Kidney tubule cell (primary cell): ENCODE measurements at regions not wholly inside any gene's neighbourhood (a gene's known extent, or its start where the extent isn't known, plus 50 kb on each side); places are given as distances from the start of the nearest gene placed in this dataset.
"Not testable (repeated sequence)": the region's sequence is repeated elsewhere in the genome, so short reads cannot be mapped to it uniquely, and the experiment has no call there.

Experiments used
- DNase-seq: peaks from one replicate; pipeline ENCODE4 v3.0.0-alpha.2; 2018; ENCODE audit warnings: low spot score

DNA sequence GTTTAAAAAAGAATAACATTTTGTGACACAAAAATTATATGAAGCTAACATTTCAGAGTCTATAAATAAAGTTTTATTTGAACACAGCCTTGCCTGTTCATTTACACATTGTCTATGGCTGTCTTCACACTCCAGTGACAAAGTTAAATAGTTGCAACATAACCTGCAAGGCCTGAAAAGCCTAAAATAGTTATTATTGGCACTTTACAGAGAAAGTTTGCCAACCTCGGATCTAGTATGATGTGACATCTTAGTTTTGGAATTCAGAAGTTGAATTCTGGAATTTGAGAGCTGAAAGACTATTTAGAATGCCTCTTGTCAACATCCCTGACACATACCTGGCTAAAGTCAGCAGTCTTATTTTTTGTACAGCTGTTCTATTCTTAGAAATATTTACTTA is 68.3 kb downstream of the DYRK2 start:
- DNase-seq, result peak; percentile 86

DNA sequence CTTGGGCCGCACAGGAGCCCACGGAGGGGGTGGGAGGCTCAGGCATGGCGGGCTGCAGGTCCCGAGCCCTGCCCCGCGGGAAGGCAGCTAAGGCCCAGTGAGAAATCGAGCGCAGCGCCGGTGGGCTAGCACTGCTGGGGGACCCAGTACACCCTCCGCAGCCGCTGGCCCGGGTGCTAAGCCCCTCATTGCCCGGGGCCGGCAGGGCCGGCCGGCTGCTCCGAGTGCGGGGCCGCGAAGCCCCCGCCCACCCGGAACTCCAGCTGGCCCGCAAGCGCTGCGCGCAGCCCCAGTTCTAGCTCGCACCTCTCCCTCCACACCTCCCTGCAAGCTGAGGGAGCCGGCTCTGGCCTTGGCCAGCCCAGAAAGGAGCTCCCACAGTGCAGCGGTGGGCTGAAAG is 70.8 kb downstream of the DYRK2 start:
- not testable (repeated sequence) for DNase-seq

DNA sequence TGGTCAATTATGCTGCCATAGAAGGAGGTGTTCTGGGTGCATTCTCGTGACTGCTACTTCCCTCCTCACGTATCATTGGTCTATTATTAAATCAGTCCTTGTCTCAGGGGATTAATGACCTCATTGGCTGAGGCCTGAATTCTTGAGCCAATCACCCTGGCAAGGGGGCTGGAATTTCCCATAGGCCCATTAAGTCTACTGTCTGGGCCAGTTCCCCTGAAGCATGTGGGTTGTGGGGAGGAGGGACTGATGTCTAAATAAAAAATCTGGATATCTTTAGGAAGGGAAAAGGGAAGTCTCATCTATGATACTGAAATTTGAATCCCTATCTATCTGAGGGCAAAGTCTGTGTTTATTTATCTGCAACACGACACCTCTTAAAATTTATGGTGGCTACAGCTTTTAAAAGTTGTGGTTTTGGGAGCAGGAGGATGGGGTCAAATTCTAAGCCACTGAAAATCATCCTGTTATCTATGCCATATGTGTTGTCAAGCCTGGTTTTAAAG is 71.9 kb downstream of the DYRK2 start:
- DNase-seq, result peak; percentile 32

DNA sequence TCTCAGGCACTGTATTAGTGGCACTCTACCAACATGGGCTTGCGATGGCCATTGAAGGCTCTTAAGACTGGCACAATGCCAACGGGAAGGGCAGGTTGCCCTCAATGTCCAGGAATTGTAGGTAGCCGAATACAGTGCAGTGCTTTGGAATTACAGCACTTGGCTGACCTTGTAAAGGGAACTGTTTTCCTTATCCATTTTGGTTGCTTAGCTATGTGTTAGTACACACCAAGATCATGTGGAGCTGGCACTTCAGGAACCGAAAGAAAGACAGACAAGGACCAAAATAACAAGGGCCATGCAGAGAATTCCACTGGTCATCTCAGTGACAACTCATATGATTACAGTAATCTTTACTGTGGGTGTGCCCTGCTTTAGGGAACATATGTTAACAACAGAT is 72.7 kb downstream of the DYRK2 start:
- DNase-seq, result no peak

DNA sequence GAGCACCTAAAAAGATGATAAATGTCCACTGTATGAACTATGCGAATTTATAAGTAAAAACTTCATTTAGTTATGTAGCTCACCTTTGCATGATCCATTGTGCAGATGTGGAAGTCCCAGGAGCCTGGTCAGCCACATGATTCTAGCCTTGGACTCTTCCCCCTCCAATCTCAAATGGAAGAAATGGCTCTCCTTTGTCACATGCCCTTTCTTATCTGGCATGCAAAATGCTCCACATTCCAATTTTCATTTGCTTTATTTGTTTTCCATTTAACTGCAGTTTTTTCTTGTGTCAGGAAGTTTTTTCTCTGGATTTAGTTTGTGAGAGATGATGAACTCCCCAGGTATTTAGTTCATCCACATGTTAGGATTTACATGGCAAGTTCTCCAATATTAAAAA is 73.8 kb downstream of the DYRK2 start:
- no peak for DNase-seq

DNA sequence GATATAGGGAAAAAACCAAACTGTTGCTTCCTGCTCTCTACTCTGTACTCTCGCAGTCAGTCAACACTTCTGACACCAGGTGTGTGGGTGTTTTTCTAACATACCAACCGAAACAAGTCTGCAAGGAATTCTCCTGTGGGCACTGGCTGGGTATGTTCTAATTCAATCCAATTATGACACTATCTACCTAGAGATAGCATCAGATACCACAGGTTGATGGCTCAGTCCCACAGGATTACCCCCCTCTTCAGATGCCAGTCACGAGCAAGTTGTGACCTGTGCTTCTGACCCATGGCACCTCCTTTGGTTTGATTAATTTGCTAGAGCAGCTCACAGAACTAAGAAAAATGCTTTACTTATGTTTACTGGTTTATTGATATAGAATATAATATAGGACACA is 78.3 kb downstream of the DYRK2 start:
- no peak for DNase-seq

DNA sequence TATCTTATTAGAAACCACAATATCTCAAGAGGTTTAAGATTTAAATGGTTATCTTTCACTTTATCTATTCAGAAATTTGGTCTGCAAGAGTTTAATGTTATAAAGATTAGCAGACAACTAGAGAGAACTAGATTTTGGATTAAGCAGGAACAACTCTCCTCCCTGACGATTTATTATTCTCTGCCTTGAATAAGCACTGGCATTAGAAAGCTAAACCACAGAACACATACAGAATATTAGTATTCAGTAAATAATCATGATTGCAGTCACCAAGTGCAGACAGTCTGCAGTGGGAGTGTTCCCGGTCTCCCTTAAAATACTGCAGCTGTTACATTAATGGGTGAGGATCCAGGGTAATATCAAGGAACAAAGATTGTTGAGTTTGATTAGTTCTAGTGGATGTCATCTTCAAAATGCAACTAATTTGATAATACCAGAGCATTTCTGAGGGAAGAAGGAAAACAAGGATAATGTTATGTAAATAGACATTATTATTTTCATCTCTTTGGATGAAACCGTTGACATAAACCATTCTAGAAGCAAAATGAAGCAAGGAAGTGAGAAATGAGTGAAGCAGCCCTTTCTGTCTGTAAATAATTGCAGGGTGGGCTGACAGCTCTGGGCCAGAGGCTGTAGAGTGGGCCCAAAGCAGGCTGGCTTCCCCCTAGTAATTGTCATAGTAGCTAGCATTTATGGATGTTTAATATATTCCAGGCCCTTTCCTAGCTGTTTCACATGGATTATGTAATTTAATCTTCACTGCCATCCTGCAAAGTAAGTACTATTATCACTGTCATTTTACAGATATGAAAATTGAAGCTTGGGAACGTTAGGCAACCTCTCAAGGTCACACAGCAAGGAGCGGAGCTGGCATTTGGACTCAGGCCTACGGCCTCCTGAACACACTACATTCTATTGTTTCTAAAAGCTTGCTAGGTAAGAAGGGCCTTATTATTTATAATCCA is 79.4 kb downstream of the DYRK2 start:
- DNase-seq, result no peak

DNA sequence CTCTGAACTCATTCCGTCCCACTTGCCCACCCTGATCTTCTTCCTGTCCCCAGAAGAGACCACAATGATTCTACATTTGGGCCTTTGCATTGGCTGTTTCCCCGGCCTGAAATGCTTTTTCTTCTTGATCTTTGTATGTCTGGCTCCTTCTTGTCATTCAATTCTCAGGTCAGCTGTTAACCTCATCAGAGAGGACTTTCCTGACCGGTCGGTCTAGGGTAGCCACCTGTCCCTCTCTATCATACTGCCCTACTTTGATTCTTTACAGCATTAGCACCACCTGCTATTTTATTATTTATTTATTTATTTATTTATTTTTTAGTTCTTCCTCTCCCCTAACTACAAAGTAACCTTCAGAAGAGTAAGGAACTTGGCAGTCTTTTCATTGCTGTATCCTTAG is 84.3 kb downstream of the DYRK2 start:
- no peak for DNase-seq

DNA sequence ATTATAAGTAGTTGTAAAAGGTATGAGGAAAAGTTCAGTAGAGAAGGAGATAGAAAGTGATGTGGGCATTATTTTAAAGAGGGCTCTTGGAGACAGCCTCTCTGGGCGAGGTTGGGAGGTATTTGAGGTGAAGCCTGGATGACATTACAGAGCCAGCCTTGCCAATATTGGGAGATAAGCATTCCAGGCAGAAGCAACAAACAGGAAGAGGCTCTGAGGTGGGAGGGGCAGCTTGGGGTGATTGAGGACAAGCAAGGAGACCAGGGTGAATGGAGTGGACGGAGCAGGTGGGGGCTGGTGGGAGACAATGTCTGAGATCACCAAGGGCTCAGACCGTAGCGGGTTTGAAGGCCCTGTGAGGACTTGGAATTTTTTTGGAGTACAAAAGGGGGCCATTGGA is 87.3 kb downstream of the DYRK2 start:
- DNase-seq, result no peak

DNA sequence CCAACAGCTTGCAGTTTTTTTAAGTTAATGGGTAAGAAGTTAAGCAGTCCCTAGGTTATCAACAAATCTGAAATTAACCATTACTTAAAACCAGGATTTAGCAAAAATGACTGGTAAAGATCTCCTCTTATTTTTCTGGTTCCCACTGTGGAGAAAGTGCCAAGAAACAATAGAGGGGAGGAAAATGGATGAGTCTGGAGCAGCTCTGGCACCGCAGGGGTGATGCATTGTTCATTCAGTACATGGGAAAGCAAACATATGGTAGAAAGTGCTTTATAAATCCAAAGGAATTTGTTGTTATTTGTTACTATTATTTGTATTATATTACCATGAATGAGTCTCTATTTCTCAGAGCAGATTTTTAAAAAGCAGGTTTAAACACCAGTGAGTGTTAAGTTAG is 92.2 kb downstream of the DYRK2 start:
- no peak for DNase-seq

DNA sequence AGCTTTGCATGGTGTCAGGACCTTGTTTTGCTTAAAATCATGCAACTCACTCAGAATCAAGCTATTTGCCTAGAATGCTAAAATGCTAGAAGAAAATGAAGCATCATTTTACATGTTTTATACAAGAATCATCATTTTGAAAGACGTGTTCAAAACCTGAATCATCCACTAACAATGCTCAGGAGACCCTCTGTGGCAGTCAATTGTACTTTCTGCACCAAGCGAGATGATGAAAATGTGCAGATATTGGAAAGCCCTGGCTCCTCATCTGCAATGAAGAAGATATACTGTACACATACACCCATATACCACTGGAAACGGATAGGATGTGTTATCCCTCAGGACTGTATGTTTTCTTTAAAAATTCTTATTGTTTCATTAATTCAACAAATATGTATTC is 92.7 kb downstream of the DYRK2 start:
- no peak for DNase-seq

DNA sequence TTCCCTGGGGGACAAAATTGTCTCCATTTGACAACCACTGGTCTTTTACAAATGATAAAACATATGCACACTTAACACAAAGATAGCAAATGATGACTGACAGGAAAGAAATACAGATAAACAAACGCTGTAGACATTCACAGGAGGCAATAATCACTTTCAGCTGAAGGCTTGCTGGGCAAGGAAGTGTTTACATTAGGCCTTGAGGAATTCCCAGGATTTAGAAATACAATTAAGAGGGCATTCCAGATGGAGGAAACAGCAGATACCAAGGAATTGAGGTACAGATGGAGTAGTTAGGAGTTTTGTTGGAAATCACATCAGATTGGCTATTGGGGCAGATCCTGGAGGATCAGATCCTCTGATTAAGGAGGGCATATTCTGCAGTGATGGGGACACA is 93.9 kb downstream of the DYRK2 start:
- DNase-seq, result no peak

DNA sequence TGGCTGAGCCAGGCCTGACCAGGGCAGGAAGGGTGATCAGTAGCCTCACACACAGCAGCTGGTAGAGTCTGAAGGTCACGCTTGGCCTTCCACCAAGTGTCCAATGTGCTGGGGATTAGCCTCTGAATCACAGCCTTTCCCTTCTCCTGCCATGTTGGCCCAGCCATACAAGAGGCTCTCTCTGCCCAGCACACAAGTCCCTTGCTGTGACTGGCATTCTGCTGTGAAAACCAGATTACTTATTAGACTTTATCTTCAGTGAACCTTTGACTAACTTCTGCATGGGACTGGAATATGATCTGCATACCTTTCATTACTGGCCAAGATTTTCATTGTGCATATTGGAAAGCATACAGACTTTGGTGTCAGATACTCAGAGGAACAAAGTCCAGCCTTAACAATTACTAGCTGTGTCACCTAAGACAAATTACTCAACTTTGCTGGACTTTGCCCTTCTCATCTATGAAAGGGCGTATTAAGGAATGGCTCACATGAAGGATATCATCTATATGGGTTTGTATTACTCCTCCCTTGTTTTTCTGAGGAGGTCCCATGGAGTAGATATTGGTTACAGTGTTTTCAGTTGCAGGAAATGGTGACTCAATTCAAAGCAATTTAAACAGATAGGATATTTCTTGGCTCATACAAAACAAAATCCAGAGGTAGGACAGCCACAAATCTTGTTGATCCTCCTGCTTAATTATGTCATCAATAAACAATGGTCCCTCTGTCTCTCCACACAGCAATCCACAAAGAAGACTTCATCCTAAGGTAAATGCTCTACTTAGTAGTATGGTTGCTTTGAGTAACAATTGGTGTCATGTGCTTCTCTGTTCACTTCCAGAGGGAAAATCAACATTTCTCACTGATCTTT is 99.6 kb downstream of the DYRK2 start:
- DNase-seq, result peak; percentile 93

DNA sequence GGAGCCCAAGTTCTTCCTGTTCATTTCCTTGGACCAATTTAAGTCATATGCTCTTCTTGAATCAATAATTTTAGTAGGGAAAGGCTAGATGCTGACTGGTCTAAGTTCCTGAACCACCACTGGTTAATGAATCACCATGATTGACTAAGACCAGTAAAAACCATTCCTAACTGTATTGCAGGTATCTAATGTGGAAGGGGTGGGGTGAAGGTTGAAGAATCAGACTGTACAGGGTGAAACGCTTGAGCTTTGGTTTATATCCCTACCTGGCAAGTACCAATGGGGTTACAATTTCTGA is 100.1 kb downstream of the DYRK2 start:
- peak; percentile 83 for DNase-seq

DNA sequence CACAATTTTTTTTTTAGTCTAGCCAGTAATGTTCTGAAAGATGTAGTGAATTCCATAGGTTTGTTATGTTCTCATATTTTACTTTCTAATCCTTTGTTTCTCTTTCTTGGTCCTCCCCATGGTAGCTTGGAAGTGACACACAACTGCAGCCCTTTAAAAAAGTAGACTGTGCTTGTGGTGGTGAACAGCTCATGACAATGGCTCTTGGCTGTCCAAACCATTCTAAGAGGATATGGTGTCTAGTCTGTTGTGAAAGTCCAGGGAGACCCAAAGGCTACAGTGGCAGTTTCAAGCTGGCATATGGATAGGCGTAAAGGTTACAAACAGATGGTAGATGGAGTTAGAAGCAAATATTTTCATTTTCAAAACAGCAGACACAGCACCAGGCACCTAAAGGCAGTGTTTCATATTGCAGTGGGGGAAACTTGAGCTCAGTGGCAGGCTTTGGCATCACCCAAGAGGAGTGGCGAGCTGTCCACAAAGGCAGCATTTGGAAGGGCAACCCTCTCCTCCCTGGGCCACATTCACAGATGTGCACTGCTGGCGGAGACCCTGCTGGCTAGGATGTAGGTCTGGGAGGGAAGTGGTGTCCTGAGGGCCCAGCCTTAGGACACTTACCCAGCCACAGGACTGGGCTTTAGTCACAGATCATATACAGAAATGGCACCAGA is 102.1 kb downstream of the DYRK2 start:
- no peak for DNase-seq

DNA sequence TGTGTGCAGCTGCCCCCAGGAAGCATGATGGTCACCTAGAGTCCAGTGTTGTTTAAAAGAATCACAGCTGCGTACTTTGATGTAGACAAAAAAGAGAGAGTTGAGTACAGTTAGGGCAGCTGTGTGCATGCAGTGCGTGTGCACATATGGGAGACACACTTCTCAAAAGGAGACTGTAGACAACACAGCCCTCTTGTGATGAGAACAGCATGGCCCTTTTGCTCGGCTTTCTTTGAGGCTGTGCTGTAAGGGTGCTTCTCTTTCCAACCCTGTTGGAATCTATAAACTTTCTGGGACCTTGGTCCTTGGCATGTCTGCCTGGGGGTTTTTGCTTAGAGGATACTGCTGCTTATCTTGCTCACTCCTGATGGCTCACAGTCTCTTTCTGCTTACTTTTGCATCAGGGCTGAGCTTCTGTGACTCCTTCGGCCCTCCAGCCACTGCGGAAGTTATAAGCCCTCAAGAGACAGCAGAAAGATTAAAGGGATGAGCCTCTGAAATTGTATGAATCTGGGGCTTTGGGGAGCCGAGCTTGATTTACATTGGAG is 102.9 kb downstream of the DYRK2 start:
- DNase-seq, result no peak

DNA sequence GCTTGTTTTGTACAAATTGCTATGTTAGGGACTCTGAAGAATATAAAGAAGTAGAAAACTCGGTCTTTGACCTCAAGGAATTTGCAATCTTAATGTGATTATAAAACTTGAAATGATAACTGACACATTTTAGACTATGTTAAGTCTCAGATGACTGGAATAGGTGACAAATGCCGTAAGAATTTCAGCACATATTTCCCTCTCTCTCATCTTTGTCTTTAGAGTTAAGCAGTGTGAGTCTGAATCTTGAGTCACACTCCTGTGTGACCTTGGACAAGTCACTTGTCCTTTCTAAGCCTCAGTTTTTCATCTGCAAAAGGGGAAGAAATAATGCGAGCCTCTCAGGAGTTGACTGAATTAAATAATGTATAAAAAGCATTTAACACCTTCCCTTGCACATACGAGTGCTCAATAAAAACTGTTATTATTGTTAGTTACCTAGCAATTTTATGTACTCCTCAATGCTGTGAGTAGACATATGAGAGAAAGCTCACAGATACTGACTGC is 103.7 kb downstream of the DYRK2 start:
- DNase-seq, result peak; percentile 79

DNA sequence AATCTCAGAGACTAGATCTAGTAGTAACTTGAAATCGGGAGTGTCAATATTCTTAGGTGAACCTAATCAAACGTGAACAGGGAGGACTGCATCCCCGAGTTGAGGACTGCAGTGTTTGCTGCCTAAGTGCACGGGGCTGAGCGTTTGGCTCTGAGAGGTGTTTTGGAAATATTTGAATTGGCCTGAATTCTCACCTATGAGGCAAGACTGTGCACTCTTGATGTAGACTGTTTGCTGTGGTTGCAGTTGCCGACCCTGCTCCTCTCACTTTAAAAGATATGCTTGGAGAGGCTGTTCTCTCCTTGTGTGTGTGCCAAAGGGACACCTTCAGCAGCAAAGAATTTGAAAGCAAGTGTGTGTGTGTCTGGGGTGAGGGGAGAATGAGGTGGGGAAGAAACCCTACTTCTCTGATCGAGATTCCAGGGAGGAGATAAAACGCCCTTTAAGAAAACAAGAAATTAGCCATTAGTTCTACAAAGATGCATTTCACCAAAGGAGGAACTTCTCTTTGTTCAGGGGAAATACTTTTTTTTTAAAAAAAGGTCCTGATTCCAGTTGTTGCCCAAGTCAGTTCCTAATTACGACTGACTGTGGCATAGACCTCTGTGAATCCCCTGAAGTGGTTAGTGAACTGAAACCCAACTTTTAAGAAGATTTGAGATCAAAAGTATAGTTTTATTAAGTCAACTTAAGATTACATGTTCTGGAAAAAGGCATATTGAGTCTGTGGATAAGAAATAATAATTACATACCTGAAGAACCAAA is 106.6 kb downstream of the DYRK2 start:
- DNase-seq, result no peak

DNA sequence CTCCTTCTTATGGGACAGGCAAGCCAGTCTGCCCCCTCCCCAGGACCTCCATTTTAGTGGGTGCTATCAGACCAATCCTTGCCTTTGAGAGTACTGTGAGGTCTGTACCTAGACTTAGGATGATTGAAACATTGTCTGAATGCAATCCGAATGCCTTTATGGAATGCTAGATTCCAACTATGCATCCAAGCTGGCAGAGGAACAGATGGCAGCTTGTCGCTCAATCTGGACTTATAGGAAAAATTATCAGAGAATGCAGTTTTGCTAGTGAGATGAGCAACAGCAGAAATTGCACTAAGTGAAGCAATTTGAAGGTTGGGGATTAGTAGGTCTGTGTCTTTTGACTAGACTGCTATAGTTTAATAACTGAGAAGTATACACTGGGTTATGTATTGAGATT is 109.1 kb downstream of the DYRK2 start:
- no peak for DNase-seq

DNA sequence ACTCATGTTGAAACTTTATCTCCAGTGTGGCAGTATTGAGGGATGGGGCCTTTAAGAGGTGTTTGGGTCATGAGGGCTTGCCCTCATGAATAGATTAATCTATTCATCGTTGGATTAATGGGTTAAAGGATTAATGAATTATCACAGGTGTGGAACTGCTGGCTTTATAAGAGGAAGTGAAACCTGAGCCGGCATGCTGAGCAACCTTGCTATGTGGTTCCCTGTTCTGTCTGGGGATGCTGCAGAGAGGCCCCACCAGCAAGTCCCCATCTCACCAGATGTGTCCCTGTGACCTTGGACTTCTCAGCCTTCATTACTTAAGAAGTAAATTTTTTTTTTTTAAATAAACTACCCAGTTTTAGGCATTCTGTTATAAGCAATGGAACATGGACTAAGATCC is 109.6 kb downstream of the DYRK2 start:
- no peak for DNase-seq

DNA sequence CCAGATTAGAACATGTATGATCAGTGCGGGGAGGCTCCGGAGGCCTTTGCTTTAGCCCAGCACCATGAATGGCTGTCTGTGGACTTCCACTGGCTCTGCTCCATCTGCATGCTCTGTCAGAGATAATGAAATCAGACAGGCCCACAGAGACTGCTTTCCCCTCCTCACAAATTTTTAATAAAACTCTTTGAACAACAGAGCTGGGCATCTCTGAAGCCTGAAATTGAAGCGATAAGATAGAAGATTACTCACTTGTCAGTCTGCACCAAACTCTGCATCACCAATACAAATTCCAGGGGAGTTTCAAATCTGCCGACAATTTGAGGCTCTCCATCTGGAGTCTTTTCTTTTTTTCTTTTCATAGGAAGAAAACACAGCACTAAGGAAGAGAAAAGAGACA is 110.0 kb downstream of the DYRK2 start:
- DNase-seq, result no peak
